OCI-LY7 (cell line): ENCODE measurements at regions not wholly inside any gene's neighbourhood (a gene's known extent, or its start where the extent isn't known, plus 50 kb on each side); places are given as distances from the start of the nearest gene placed in this dataset.
"Not testable (repeated sequence)": the region's sequence is repeated elsewhere in the genome, so short reads cannot be mapped to it uniquely, and the experiment has no call there.

ENCODE experiments used
- CTCF ChIP-seq: fragments of 200-600 bp; sonication (generic); conservative IDR thresholded peaks from 2 replicates; pipeline ENCODE4 v1.5.1; 2014; ENCODE audit warnings: mild to moderate bottlenecking, antibody characterized with exemption, low read length, moderate library complexity, mixed read lengths
- EZH2phosphoT487 ChIP-seq: fragments of 200-600 bp; sonication (generic); IDR thresholded peaks from 2 replicates; pipeline ENCODE4 v1.6.1; 2018; ENCODE audit warnings: low read depth, borderline replicate concordance, mild to moderate bottlenecking, mixed run types, antibody characterized with exemption, low read length, moderate library complexity, mixed read lengths

- TF ChIP-seq CTCF, result peak; percentile 56
- not testable (repeated sequence) for TF ChIP-seq EZH2phosphoT487
Observed at GRCh38 chr15:101877649-101878048, 65.6 kb downstream of the OR4F15 start.
